Coronary artery (tissue), 2 donors: ENCODE measurements at regions not wholly inside any gene's neighbourhood (a gene's known extent, or its start where the extent isn't known, plus 50 kb on each side); places are given as distances from the start of the nearest gene placed in this dataset.
"Not testable (repeated sequence)": the region's sequence is repeated elsewhere in the genome, so short reads cannot be mapped to it uniquely, and the experiment has no call there.

ENCODE experiments used
- DNase-seq: peaks from one replicate; pipeline ENCODE4 v3.0.0-alpha.2; 2017; ENCODE audit warnings: low spot score
- H3K27ac ChIP-seq, 2 donors: fragments of 200-600 bp; sonication (generic); one replicate each; pipeline ENCODE4 v1.5.1; 2016 to 2019
- H3K4me3 ChIP-seq: fragments of 200-600 bp; sonication (generic); 2 replicates; pipeline ENCODE4 v1.5.1; 2016; ENCODE audit warnings: mild to moderate bottlenecking, moderate library complexity
- CTCF ChIP-seq: fragments of 200-600 bp; sonication (generic); IDR thresholded peaks from one replicate; pipeline ENCODE4 v1.5.1; 2019; ENCODE audit warnings: antibody characterized with exemption

- Histone ChIP-seq H3K4me3 (no peak overlapping the region), H3K27ac (no peak overlapping the region)
- TF ChIP-seq CTCF = no peak
- DNase-seq = no peak
Measured at GRCh38 chr10:8314486-8314885, 260.0 kb downstream of the GATA3 start.

GRCh38 chr10:8315619-8316021 lies 261.1 kb downstream of the GATA3 start:
- Histone ChIP-seq H3K4me3 (no peak overlapping the region), H3K27ac (no peak overlapping the region)
- no peak for TF ChIP-seq CTCF
- DNase-seq = no peak

GRCh38 chr10:8316284-8316683 lies 261.8 kb downstream of the GATA3 start:
- no peak overlapping the region for H3K27ac ChIP-seq
- no peak for TF ChIP-seq CTCF
- DNase-seq = no peak
- H3K4me3 ChIP-seq = no peak overlapping the region

- not testable (repeated sequence) for DNase-seq, H3K4me3 ChIP-seq, H3K27ac ChIP-seq
Measured at GRCh38 chr10:8318429-8318828, 263.9 kb downstream of the GATA3 start.

GRCh38 chr10:8318956-8319355 lies 264.5 kb downstream of the GATA3 start:
- Histone ChIP-seq H3K4me3 (no peak overlapping the region), H3K27ac (no peak overlapping the region)
- TF ChIP-seq CTCF = no peak
- no peak for DNase-seq

- DNase-seq = no peak
- TF ChIP-seq CTCF = no peak
- H3K27ac ChIP-seq = no peak overlapping the region
- no peak overlapping the region for H3K4me3 ChIP-seq
Measured at GRCh38 chr10:8319704-8320103, 265.2 kb downstream of the GATA3 start.

- no peak for DNase-seq
- no peak overlapping the region for H3K4me3 ChIP-seq
- no peak overlapping the region for H3K27ac ChIP-seq
- no peak for TF ChIP-seq CTCF
Measured at GRCh38 chr10:8321990-8322389, 267.5 kb downstream of the GATA3 start.
